ENCODE measurements at regions not wholly inside any gene's neighbourhood (a gene's known extent, or its start where the extent isn't known, plus 50 kb on each side); places are given as distances from the start of the nearest gene placed in this dataset.

DNA sequence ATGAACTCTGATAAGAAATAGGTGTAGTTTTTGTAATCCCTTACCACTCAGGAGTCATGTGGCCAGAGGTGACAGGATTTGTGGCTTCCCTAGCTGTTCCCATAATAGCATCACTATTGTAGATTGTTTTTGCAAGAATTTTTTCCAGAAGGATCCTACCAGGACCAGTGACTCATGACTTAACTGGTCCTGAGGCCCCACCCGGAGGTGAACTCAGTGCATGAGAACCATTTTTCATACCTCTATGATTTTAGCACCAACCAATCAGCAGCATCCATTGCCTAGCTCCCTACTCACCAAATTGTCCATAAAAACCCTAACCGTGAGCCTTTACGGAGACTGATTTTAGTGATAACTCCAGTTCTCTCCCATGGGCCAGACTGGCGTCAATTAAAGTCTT is 484.8 kb downstream of the PSAT1 start:
- TF ChIP-seq CTCF (conservative IDR thresholded peaks at IDR 0.05; ENCODE audit: low read depth, low read length), result no peak
- Histone ChIP-seq H4K20me1 (ENCODE audit: insufficient read depth) (no peaks in the 10 kb centered on the region), H3K79me2 (ENCODE audit: insufficient read depth, low read depth) (no peaks in the 10 kb centered on the region), H3K4me3 (IDR thresholded peaks at IDR 0.05; ENCODE audit: insufficient read depth, low read depth, low read length) (no peak overlapping the region), H3K9ac (no peak overlapping the region), H3K27me3 (ENCODE audit: insufficient read depth, low read depth) (no peaks in the 10 kb centered on the region), H3K36me3 (ENCODE audit: insufficient read depth) (no peaks in the 10 kb centered on the region), H2AFZ (ENCODE audit: low read depth) (no peak overlapping the region), H3K4me2 (no peak overlapping the region), H3K4me1 (ENCODE audit: low read depth, poor library complexity, severe bottlenecking) (no peaks in the 10 kb centered on the region), H3K27ac (no peak overlapping the region)

GRCh38 chr9:78782234-78782633 is 485.3 kb downstream of the PSAT1 start:
- Histone ChIP-seq H4K20me1 (ENCODE audit: insufficient read depth) (no peaks in the 10 kb centered on the region), H3K9ac (no peak overlapping the region), H3K36me3 (ENCODE audit: insufficient read depth) (no peaks in the 10 kb centered on the region), H3K4me3 (IDR thresholded peaks at IDR 0.05; ENCODE audit: insufficient read depth, low read depth, low read length) (no peak overlapping the region), H3K4me1 (ENCODE audit: low read depth, poor library complexity, severe bottlenecking) (no peaks in the 10 kb centered on the region), H3K79me2 (ENCODE audit: insufficient read depth, low read depth) (no peaks in the 10 kb centered on the region), H2AFZ (ENCODE audit: low read depth) (no peak overlapping the region), H3K27me3 (ENCODE audit: insufficient read depth, low read depth) (no peaks in the 10 kb centered on the region), H3K4me2 (no peak overlapping the region), H3K27ac (no peak overlapping the region)
- TF ChIP-seq CTCF (conservative IDR thresholded peaks at IDR 0.05; ENCODE audit: low read depth, low read length), result no peak

- no peaks in the 10 kb centered on the region for H4K20me1 ChIP-seq (ENCODE audit: insufficient read depth)
- no peak for TF ChIP-seq CTCF (conservative IDR thresholded peaks at IDR 0.05; ENCODE audit: low read depth, low read length)
- H3K27ac ChIP-seq, result no peak overlapping the region
Measured at GRCh38 chr9:78782858-78783257, 485.9 kb downstream of the PSAT1 start.

GRCh38 chr9:78783743-78784142 is 486.8 kb downstream of the PSAT1 start:
- Histone ChIP-seq H3K4me2 (no peak overlapping the region), H2AFZ (ENCODE audit: low read depth) (no peak overlapping the region), H3K79me2 (ENCODE audit: insufficient read depth, low read depth) (no peaks in the 10 kb centered on the region), H3K4me1 (ENCODE audit: low read depth, poor library complexity, severe bottlenecking) (no peaks in the 10 kb centered on the region), H4K20me1 (ENCODE audit: insufficient read depth) (no peaks in the 10 kb centered on the region), H3K27me3 (ENCODE audit: insufficient read depth, low read depth) (no peaks in the 10 kb centered on the region), H3K4me3 (IDR thresholded peaks at IDR 0.05; ENCODE audit: insufficient read depth, low read depth, low read length) (no peak overlapping the region), H3K36me3 (ENCODE audit: insufficient read depth) (no peaks in the 10 kb centered on the region), H3K27ac (no peak overlapping the region), H3K9ac (no peak overlapping the region)
- TF ChIP-seq CTCF (conservative IDR thresholded peaks at IDR 0.05; ENCODE audit: low read depth, low read length), result peak; percentile 47

More at GRCh38 chr9:78782858-78783257, 485.9 kb downstream of the PSAT1 start:
- Histone ChIP-seq H3K4me1 (ENCODE audit: low read depth, poor library complexity, severe bottlenecking) (no peaks in the 10 kb centered on the region), H2AFZ (ENCODE audit: low read depth) (no peak overlapping the region), H3K4me2 (no peak overlapping the region), H3K27me3 (ENCODE audit: insufficient read depth, low read depth) (no peaks in the 10 kb centered on the region), H3K4me3 (IDR thresholded peaks at IDR 0.05; ENCODE audit: insufficient read depth, low read depth, low read length) (no peak overlapping the region), H3K79me2 (ENCODE audit: insufficient read depth, low read depth) (no peaks in the 10 kb centered on the region), H3K36me3 (ENCODE audit: insufficient read depth) (no peaks in the 10 kb centered on the region), H3K9ac (no peak overlapping the region)

All from KMS-11 (cell line).